H1 (cell line): ENCODE measurements at regions not wholly inside any gene's neighbourhood (a gene's known extent, or its start where the extent isn't known, plus 50 kb on each side); places are given as distances from the start of the nearest gene placed in this dataset.

ENCODE experiments used
- CTCF ChIA-PET: fragments of 300-600 bp; sonication (Branson Sonifier 250); formaldehyde crosslinking; loops from one replicate; lab custom pipeline; 2021; ENCODE audit not compliant: partially characterized antibody; lab: Charles Lee
- POLR2A ChIA-PET: fragments of 300-600 bp; sonication (Branson Sonifier 250); formaldehyde crosslinking; loops from one replicate; lab custom pipeline; 2021; ENCODE audit warnings: inconsistent platforms; ENCODE audit not compliant: partially characterized antibody; lab: Charles Lee
- DNase-seq, 2 experiments: peaks; one replicate each; pipeline versions ENCODE4 v3.0.0 to v3.0.0-alpha.2; 2010 to 2022; ENCODE audit warnings: low spot score in 2 of 2, low read depth in 1 of 2, mixed read lengths in 1 of 2
- FAIRE-seq: peaks from 2 replicates; lab custom pipeline; 2011; peaks lifted over from hg19 to GRCh38; lab: Jason Lieb, UNC
- H2AFZ ChIP-seq: 2 replicates; pipeline ENCODE4 v1.8.1; 2012; ENCODE audit warnings: low read length, inconsistent platforms
- H2AK5ac ChIP-seq: 2 replicates; pipeline ENCODE4 v1.6.1; 2013; ENCODE audit warnings: low read depth, low read length
- H2BK120ac ChIP-seq: replicated peaks from 2 replicates; pipeline ENCODE3; 2013; ENCODE audit warnings: low read depth, low read length, inconsistent platforms
- H2BK12ac ChIP-seq: 2 replicates; pipeline ENCODE4 v1.6.1; 2013; ENCODE audit warnings: low read depth, low read length
- H2BK15ac ChIP-seq: 2 replicates; pipeline ENCODE4 v1.6.1; 2013; ENCODE audit warnings: low read length
- H2BK20ac ChIP-seq: 2 replicates; pipeline ENCODE4 v1.6.1; 2013; ENCODE audit warnings: low read length
- H2BK5ac ChIP-seq: 2 replicates; pipeline ENCODE4 v1.6.1; 2013; ENCODE audit warnings: low read depth, low read length
- H3K14ac ChIP-seq: 2 replicates; pipeline ENCODE4 v1.6.1; 2013; ENCODE audit warnings: inconsistent platforms; ENCODE audit not compliant: insufficient read length
- H3K18ac ChIP-seq: 2 replicates; pipeline ENCODE4 v1.6.1; 2013; ENCODE audit warnings: low read length; ENCODE audit errors: extremely low read depth
- H3K23ac ChIP-seq: 2 replicates; pipeline ENCODE4 v1.6.1; 2013; ENCODE audit warnings: inconsistent platforms; ENCODE audit not compliant: insufficient read length
- H3K23me2 ChIP-seq: 2 replicates; pipeline ENCODE4 v1.6.1; 2013; ENCODE audit warnings: low read depth, low read length
- H3K27ac ChIP-seq: 2 replicates; pipeline ENCODE4 v1.6.1; 2011; ENCODE audit warnings: low read depth, low read length, inconsistent platforms
- H3K27me3 ChIP-seq, 4 experiments: replicated peaks in 1 of 4; 1 replicate in 1 of 4; 2 replicates in 3 of 4; pipeline versions ENCODE4 v1.6.1 to v1.8.1; 2011 to 2013; ENCODE audit warnings: low read length in 3 of 4, mild to moderate bottlenecking in 3 of 4, inconsistent platforms in 2 of 4, mixed read lengths in 2 of 4, moderate library complexity in 1 of 4; ENCODE audit not compliant: control insufficient read depth in 3 of 4, insufficient read depth in 3 of 4; ENCODE audit errors: extremely low read depth in 1 of 4
- H3K36me3 ChIP-seq, 4 experiments: 2 replicates each; pipeline versions ENCODE4 v1.6.1 to v1.8.1; 2011 to 2013; ENCODE audit warnings: mild to moderate bottlenecking in 4 of 4, low read length in 3 of 4, moderate library complexity in 2 of 4, control low read depth in 1 of 4, inconsistent platforms in 1 of 4; ENCODE audit not compliant: insufficient read depth in 4 of 4, control insufficient read depth in 2 of 4
- H3K4ac ChIP-seq: replicated peaks from 2 replicates; pipeline ENCODE3; 2013; ENCODE audit warnings: low read length, low read depth, mixed read lengths, inconsistent platforms; ENCODE audit not compliant: insufficient read length
- H3K4me1 ChIP-seq, 4 experiments: replicated peaks in 1 of 4; 1 replicate in 1 of 4; 2 replicates in 3 of 4; pipeline versions ENCODE4 v1.6.1 to v1.8.1; 2011 to 2013; ENCODE audit warnings: low read length in 3 of 4, inconsistent platforms in 2 of 4, mixed read lengths in 1 of 4; ENCODE audit not compliant: insufficient read depth in 4 of 4, control insufficient read depth in 3 of 4
- H3K4me2 ChIP-seq, 2 experiments: 2 replicates each; pipeline versions ENCODE4 v1.6.1 to v1.8.1; 2011 to 2013; ENCODE audit warnings: low read depth in 2 of 2, low read length in 2 of 2, control low read depth in 1 of 2, inconsistent platforms in 1 of 2, mild to moderate bottlenecking in 1 of 2; ENCODE audit not compliant: insufficient read depth in 1 of 2
- H3K4me3 ChIP-seq, 4 experiments: fragments of 200-600, 300-600 bp in 1 of 4; sonication (generic), shearing (Covaris generic), sonication (Bioruptor Twin) in 1 of 4; 2 replicates each; pipeline versions ENCODE4 v1.5.1 to v1.8.1; 2011 to 2016; ENCODE audit warnings: low read length in 4 of 4, low read depth in 3 of 4, control low read depth in 2 of 4, inconsistent platforms in 2 of 4, mild to moderate bottlenecking in 2 of 4, mixed read lengths in 1 of 4, moderate library complexity in 1 of 4; ENCODE audit not compliant: insufficient read depth in 2 of 4; ENCODE audit errors: extremely low read depth in 1 of 4
- H3K56ac ChIP-seq: replicated peaks from 2 replicates; pipeline ENCODE3; 2013; ENCODE audit warnings: low read depth, mild to moderate bottlenecking, mixed read lengths, low read length, inconsistent platforms; ENCODE audit not compliant: insufficient read length
- H3K79me1 ChIP-seq: 2 replicates; pipeline ENCODE4 v1.6.1; 2013; ENCODE audit warnings: low read depth, low read length, control low read depth
- H3K79me2 ChIP-seq, 2 experiments: 2 replicates each; pipeline versions ENCODE4 v1.6.1 to v1.8.1; 2012 to 2013; ENCODE audit warnings: low read length in 2 of 2, mild to moderate bottlenecking in 2 of 2, inconsistent platforms in 1 of 2; ENCODE audit not compliant: insufficient read depth in 2 of 2, control insufficient read depth in 1 of 2
- H3K9ac ChIP-seq, 4 experiments: replicated peaks in 1 of 4; 1 replicate in 1 of 4; 2 replicates in 3 of 4; pipeline versions ENCODE4 v1.6.1 to v1.8.1; 2011 to 2013; ENCODE audit warnings: low read depth in 3 of 4, low read length in 3 of 4, control low read depth in 2 of 4, mild to moderate bottlenecking in 2 of 4, moderate library complexity in 2 of 4, inconsistent platforms in 1 of 4; ENCODE audit errors: extremely low read depth in 1 of 4
- H3K9me3 ChIP-seq, 2 experiments: 2 replicates each; pipeline versions ENCODE4 v1.6.1 to v1.8.1; 2012 to 2013; ENCODE audit warnings: mild to moderate bottlenecking in 2 of 2, moderate library complexity in 2 of 2, control low read depth in 1 of 2, inconsistent platforms in 1 of 2, low read depth in 1 of 2, low read length in 1 of 2, mixed read lengths in 1 of 2; ENCODE audit not compliant: insufficient read depth in 2 of 2
- H4K20me1 ChIP-seq, 2 experiments: replicated peaks in 1 of 2; 2 replicates each; pipeline versions ENCODE3 to v1.8.1; 2011 to 2013; ENCODE audit warnings: inconsistent platforms in 2 of 2, low read length in 2 of 2, mild to moderate bottlenecking in 1 of 2; ENCODE audit not compliant: insufficient read depth in 2 of 2, control insufficient read depth in 1 of 2
- H4K5ac ChIP-seq: 2 replicates; pipeline ENCODE4 v1.6.1; 2013; ENCODE audit warnings: low read length, low read depth, mixed read lengths, inconsistent platforms; ENCODE audit not compliant: insufficient read length
- H4K8ac ChIP-seq: 2 replicates; pipeline ENCODE4 v1.8.0; 2013; ENCODE audit warnings: mild to moderate bottlenecking, moderate library complexity, low read length, inconsistent platforms; ENCODE audit not compliant: insufficient read depth; ENCODE audit errors: extremely low read depth
- H4K91ac ChIP-seq: replicated peaks from 2 replicates; pipeline ENCODE3; 2013; ENCODE audit warnings: low read length, mixed read lengths, inconsistent platforms; ENCODE audit not compliant: insufficient read length
- MAFK ChIP-seq: IDR thresholded peaks from 2 replicates; pipeline ENCODE4 v1.6.1; 2012; ENCODE audit warnings: low read depth, mild to moderate bottlenecking, improper control_type of control experiment, low read length
- RAD21 ChIP-seq, 2 experiments: IDR thresholded peaks in 1 of 2; conservative IDR thresholded peaks in 1 of 2; 2 replicates each; pipeline ENCODE4 v1.6.1; 2011; ENCODE audit warnings: low read depth in 2 of 2, low read length in 2 of 2, improper control_type of control experiment in 1 of 2, inconsistent platforms in 1 of 2, mild to moderate bottlenecking in 1 of 2, moderate library complexity in 1 of 2
- WGBS, 2 experiments: shearing (Covaris generic) in 1 of 2; methylation state at CpG; one replicate each; pipeline versions ENCODE4 v1.1.6 to v1.1.7; 2013 to 2015; ENCODE audit warnings: low lambda C conversion rate in 2 of 2, mixed read lengths in 2 of 2, inconsistent platforms in 1 of 2, low coverage in 1 of 2, missing lambda C conversion rate in 1 of 2; ENCODE audit not compliant: insufficient replicate concordance in 2 of 2, insufficient coverage in 1 of 2, insufficient read length in 1 of 2; ENCODE audit errors: extremely low coverage in 1 of 2, missing lambda C conversion rate in 1 of 2; 5-methylcytosine and 5-hydroxymethylcytosine counted together

DNA sequence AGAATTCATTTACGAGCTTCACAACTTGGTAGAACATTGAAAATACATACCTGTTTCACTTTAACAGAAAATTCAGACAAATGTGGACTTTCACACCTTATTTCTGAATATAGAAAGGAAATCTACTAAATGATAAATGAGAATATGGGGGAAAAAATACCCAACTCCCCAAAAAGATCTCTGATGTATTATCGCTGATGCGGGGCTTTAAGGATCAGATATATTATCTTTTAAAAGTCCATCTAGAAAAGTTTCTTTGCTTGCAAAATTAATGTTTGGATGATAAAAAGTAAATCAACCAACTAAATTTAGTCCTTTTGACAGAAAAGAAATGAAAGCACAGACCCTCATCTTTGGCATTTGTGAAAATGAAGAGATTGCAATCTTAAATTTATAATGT, 540.1 kb upstream of the CHAC2 start:
- Histone ChIP-seq H3K9ac (no peak overlapping the region), H2AK5ac (no peak overlapping the region), H4K91ac (no peak overlapping the region), H3K9me3 (no peaks in the 10 kb centered on the region), H4K5ac (no peak overlapping the region), H3K4me2 (no peak overlapping the region), H3K4me1 (no peaks in the 10 kb centered on the region), H3K4me3 (no peak overlapping the region), H3K27me3 (no peaks in the 10 kb centered on the region), H3K23me2 (no peaks in the 10 kb centered on the region), H3K18ac (no peak overlapping the region), H3K79me2 (no peaks in the 10 kb centered on the region), H2BK120ac (no peak overlapping the region), H3K23ac (no peak overlapping the region), H2BK15ac (no peak overlapping the region), H3K56ac (no peak overlapping the region), H3K27ac (no peak overlapping the region), H4K20me1 (no peaks in the 10 kb centered on the region), H2BK5ac (no peak overlapping the region), H4K8ac (no peak overlapping the region), H3K79me1 (no peaks in the 10 kb centered on the region), H2AFZ (no peak overlapping the region), H2BK20ac (no peak overlapping the region), H2BK12ac (no peak overlapping the region), H3K4ac (no peak overlapping the region), H3K14ac (no peak overlapping the region), H3K36me3 (no peaks in the 10 kb centered on the region)
- ChIA-PET POLR2A (no interaction called here), CTCF (interaction anchor here (1.1 to 1.8 kb wide), 2 partner anchors 17 to 248 kb away, joined by 3 to 6 read pairs; no protein-coding TSS in a partner anchor)
- WGBS, 2 experiments, result 93% methylated on average over 3 of the region's 3 CpGs; no CpG with 5 or more reads in 1 of the 2 experiments
- FAIRE-seq (no peak), DNase-seq (no peak)
- TF ChIP-seq MAFK (peak; percentile 32; the same call in 1 of the 2 replicates), RAD21 (IDR thresholded peaks at IDR 0.05 in 1 of 2, conservative IDR thresholded peaks at IDR 0.05 in 1 of 2; ENCODE audit: low read depth in 2 of 2, low read length in 2 of 2) (no peak)
